CD14-positive monocyte (primary cell): ENCODE measurements at regions not wholly inside any gene's neighbourhood (a gene's known extent, or its start where the extent isn't known, plus 50 kb on each side); places are given as distances from the start of the nearest gene placed in this dataset.

Source experiments
- DNase-seq, 3 donors: peaks; one replicate each; pipeline ENCODE4 v3.0.0-alpha.2; 2011 to 2022
- H2AFZ ChIP-seq: 2 replicates; pipeline ENCODE4 v1.6.0; 2012; ENCODE audit warnings: mild to moderate bottlenecking, low read depth, low read length, inconsistent platforms; ENCODE audit not compliant: insufficient read depth, poor library complexity, severe bottlenecking
- H3K27ac ChIP-seq, 2 donors: 1 replicate in 1 of 2; 2 replicates in 1 of 2; pipeline ENCODE4 v1.5.1; 2012 to 2013; ENCODE audit warnings: low read length in 2 of 2, control low read depth in 1 of 2, inconsistent platforms in 1 of 2, low read depth in 1 of 2, mild to moderate bottlenecking in 1 of 2
- H3K27me3 ChIP-seq, 2 donors: one replicate each; pipeline versions ENCODE4 v1.6.0 to v1.6.1; 2011 to 2013; ENCODE audit warnings: low read length in 2 of 2; ENCODE audit not compliant: control insufficient read depth in 2 of 2, insufficient read depth in 2 of 2
- H3K36me3 ChIP-seq, 2 donors: replicated peaks in 1 of 2; 1 replicate in 1 of 2; 2 replicates in 1 of 2; pipeline versions ENCODE4 v1.5.1 to v1.6.1; 2012 to 2013; ENCODE audit warnings: low read length in 2 of 2, control low read depth in 1 of 2, inconsistent platforms in 1 of 2, mild to moderate bottlenecking in 1 of 2; ENCODE audit not compliant: insufficient read depth in 2 of 2, control insufficient read depth in 1 of 2
- H3K4me1 ChIP-seq, 2 donors: 1 replicate in 1 of 2; 2 replicates in 1 of 2; pipeline versions ENCODE4 v1.5.1 to v1.6.1; 2012 to 2013; ENCODE audit warnings: low read length in 2 of 2, control low read depth in 1 of 2, inconsistent platforms in 1 of 2, mild to moderate bottlenecking in 1 of 2, moderate library complexity in 1 of 2; ENCODE audit not compliant: insufficient read depth in 2 of 2, control insufficient read depth in 1 of 2
- H3K4me2 ChIP-seq: replicated peaks from 2 replicates; pipeline ENCODE3; 2012; ENCODE audit warnings: low read length, moderate library complexity, mild to moderate bottlenecking; ENCODE audit not compliant: poor library complexity, severe bottlenecking; ENCODE audit errors: extremely low read depth
- H3K4me3 ChIP-seq, 3 experiments: fragments of 200-600 bp in 1 of 3; sonication (generic) in 1 of 3; replicated peaks in 1 of 3; 1 replicate in 2 of 3; 2 replicates in 1 of 3; pipeline ENCODE4 v1.5.1; 2011 to 2013; ENCODE audit warnings: low read length in 3 of 3, mild to moderate bottlenecking in 3 of 3, control low read depth in 2 of 3, low read depth in 2 of 3, inconsistent platforms in 1 of 3, moderate library complexity in 1 of 3
- H3K79me2 ChIP-seq: 2 replicates; pipeline ENCODE4 v1.6.0; 2012; ENCODE audit warnings: mild to moderate bottlenecking, control low read depth, inconsistent platforms, low read length, moderate library complexity; ENCODE audit not compliant: insufficient read depth
- H3K9ac ChIP-seq: 2 replicates; pipeline ENCODE4 v1.6.0; 2017; ENCODE audit warnings: low read length, mild to moderate bottlenecking; ENCODE audit not compliant: insufficient read depth, poor library complexity, severe bottlenecking
- H3K9me3 ChIP-seq, 2 donors: replicated peaks in 1 of 2; 1 replicate in 1 of 2; 2 replicates in 1 of 2; pipeline versions ENCODE4 v1.5.1 to v1.6.1; 2012 to 2013; ENCODE audit warnings: low read length in 2 of 2, control low read depth in 1 of 2; ENCODE audit not compliant: control insufficient read depth in 1 of 2, insufficient read depth in 1 of 2
- H4K20me1 ChIP-seq: 2 replicates; pipeline ENCODE4 v1.6.0; 2012; ENCODE audit warnings: mild to moderate bottlenecking, low read length, control low read depth, moderate library complexity; ENCODE audit not compliant: insufficient read depth
- H3K27ac Mint-ChIP-seq, 7 donors: one replicate each; pipeline ENCODE4 v1.8.0; 2020; ENCODE audit warnings: mild to moderate bottlenecking in 7 of 7, mixed read lengths in 7 of 7, moderate library complexity in 6 of 7, inconsistent platforms in 2 of 7
- H3K27me3 Mint-ChIP-seq, 3 donors: one replicate each; pipeline ENCODE4 v1.8.0; 2021 to 2022; ENCODE audit warnings: low read depth in 3 of 3, mild to moderate bottlenecking in 3 of 3, mixed read lengths in 3 of 3, moderate library complexity in 3 of 3, inconsistent platforms in 1 of 3
- H3K36me3 Mint-ChIP-seq, 2 donors: one replicate each; pipeline ENCODE4 v1.8.0; 2020; ENCODE audit warnings: mixed read lengths in 2 of 2, inconsistent platforms in 1 of 2, mild to moderate bottlenecking in 1 of 2
- H3K4me1 Mint-ChIP-seq: one replicate; pipeline ENCODE4 v1.8.0; 2020; ENCODE audit warnings: mild to moderate bottlenecking, mixed read lengths
- H3K4me3 Mint-ChIP-seq, 2 donors: one replicate each; pipeline ENCODE4 v1.8.0; 2020; ENCODE audit warnings: mild to moderate bottlenecking in 2 of 2, mixed read lengths in 2 of 2, moderate library complexity in 1 of 2
- H3K9me3 Mint-ChIP-seq, 7 donors: one replicate each; pipeline ENCODE4 v1.8.0; 2020 to 2022; ENCODE audit warnings: mixed read lengths in 7 of 7, mild to moderate bottlenecking in 6 of 7, moderate library complexity in 6 of 7, inconsistent platforms in 2 of 7
- CTCF ChIP-seq: fragments of 200-600 bp; IDR thresholded peaks from one replicate; pipeline ENCODE4 v1.8.0; 2022; ENCODE audit warnings: antibody characterized with exemption, mild to moderate bottlenecking
- WGBS: methylation state at CpG from one replicate; pipeline ENCODE4 v1.1.5; 2013; ENCODE audit warnings: missing lambda C conversion rate; ENCODE audit not compliant: insufficient coverage; 5-methylcytosine and 5-hydroxymethylcytosine counted together
- intact Hi-C, 2 donors: fragments of 100-400 bp; cut with micrococcal nuclease; formaldehyde crosslinking; loops; one replicate each; pipeline versions ENCODE4 v1.15.0 to v1.15.1; 2023

- H3K9me3 ChIP-seq, result peaks cover 4% of the 10 kb centered on the region in 2 donors
- H3K27ac Mint-ChIP-seq, result peak overlapping the region in 1 of 7 donors; percentile 55
- H3K36me3 ChIP-seq, result peaks cover 0 to 33% of the 10 kb centered on the region in 2 donors
- H3K4me2 ChIP-seq, result no peak overlapping the region
- H3K27ac ChIP-seq, result no peak overlapping the region
- DNase-seq, result no peak
- TF ChIP-seq CTCF, result no peak
- H3K9ac ChIP-seq, result no peak overlapping the region
- peaks cover 0 to 32% (median 9%) of the 10 kb centered on the region in 7 donors for H3K9me3 Mint-ChIP-seq
- peaks cover 17% of the 10 kb centered on the region for H3K79me2 ChIP-seq
- peaks cover 0 to 3% (median 2%) of the 10 kb centered on the region in 3 donors for H3K27me3 Mint-ChIP-seq
- H2AFZ ChIP-seq, result no peak overlapping the region
- no peak overlapping the region for H3K4me3 ChIP-seq
- H3K36me3 Mint-ChIP-seq, result peaks cover 8 to 54% of the 10 kb centered on the region in 2 donors
- H3K27me3 ChIP-seq, result no peaks in the 10 kb centered on the region
- H4K20me1 ChIP-seq, result peaks cover under 1% of the 10 kb centered on the region
- H3K4me1 ChIP-seq, result no peaks in the 10 kb centered on the region
- H3K4me1 Mint-ChIP-seq, result peaks cover 2% of the 10 kb centered on the region
- intact Hi-C loops, result no loop called here
- no peak overlapping the region for H3K4me3 Mint-ChIP-seq
Observed at GRCh38 chrX:73987166-73987565, 134.7 kb upstream of the XIST start.

GRCh38 chrX:73979551-73980131 lies 127.1 kb upstream of the XIST start:
- WGBS, result no CpG with 5 or more reads among the region's 5 CpGs
- H3K4me3 Mint-ChIP-seq, result no peak overlapping the region

More at GRCh38 chrX:73979551-73980131, 127.1 kb upstream of the XIST start:
- Histone ChIP-seq H3K9me3 (no peaks in the 10 kb centered on the region), H2AFZ (no peak overlapping the region), H3K4me3 (no peak overlapping the region), H3K4me1 (peaks cover 0 to 3% of the 10 kb centered on the region in 2 donors), H3K79me2 (peaks cover 65% of the 10 kb centered on the region), H3K27me3 (no peaks in the 10 kb centered on the region), H4K20me1 (peaks cover 28% of the 10 kb centered on the region), H3K9ac (no peak overlapping the region), H3K27ac (no peak overlapping the region), H3K36me3 (peaks cover 0 to 21% of the 10 kb centered on the region in 2 donors), H3K4me2 (no peak overlapping the region)
- intact Hi-C loops, result no loop called here
- H3K36me3 Mint-ChIP-seq, result peaks cover 0 to 32% of the 10 kb centered on the region in 2 donors
- DNase-seq, result no peak
- H3K27ac Mint-ChIP-seq, result no peak overlapping the region
- H3K4me1 Mint-ChIP-seq, result peaks cover 5% of the 10 kb centered on the region
- peaks cover 0 to 5% (median 0%) of the 10 kb centered on the region in 7 donors for H3K9me3 Mint-ChIP-seq
- TF ChIP-seq CTCF, result no peak
- no peaks in the 10 kb centered on the region for H3K27me3 Mint-ChIP-seq
